ENCODE measurements at regions not wholly inside any gene's neighbourhood (a gene's known extent, or its start where the extent isn't known, plus 50 kb on each side); places are given as distances from the start of the nearest gene placed in this dataset.

DNA sequence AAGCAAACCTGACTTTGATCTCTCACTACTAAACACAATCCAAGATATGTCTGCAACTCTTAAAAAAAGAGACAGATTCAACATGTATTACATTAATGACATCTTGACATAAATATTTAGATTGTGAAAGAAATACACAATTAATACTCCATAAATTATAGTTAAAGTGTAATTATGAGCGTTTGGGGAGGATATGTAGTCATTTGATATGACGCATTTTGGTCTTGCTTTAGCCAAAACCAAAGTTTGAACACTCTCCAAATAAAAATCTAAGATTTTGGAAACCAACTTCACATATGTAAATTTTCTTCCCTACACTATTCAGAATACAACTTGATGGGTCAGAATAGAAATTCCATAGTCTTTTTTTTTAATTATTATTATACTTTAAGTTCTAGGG lies 1257.6 kb downstream of the SLC16A7 start:
- Histone ChIP-seq H3K4me1 (no peaks in the 10 kb centered on the region), H3K4me3 (no peak overlapping the region), H3K27ac (no peak overlapping the region), H3K9me3 (no peaks in the 10 kb centered on the region), H3K27me3 (no peaks in the 10 kb centered on the region), H3K36me3 (no peaks in the 10 kb centered on the region)
- WGBS, 2 donors, result 76 to 81% methylated on average over 2 of the region's 2 CpGs
- TF ChIP-seq POLR2A (IDR thresholded peaks at IDR 0.05), result no peak
- TF ChIP-seq, protein P1, sequence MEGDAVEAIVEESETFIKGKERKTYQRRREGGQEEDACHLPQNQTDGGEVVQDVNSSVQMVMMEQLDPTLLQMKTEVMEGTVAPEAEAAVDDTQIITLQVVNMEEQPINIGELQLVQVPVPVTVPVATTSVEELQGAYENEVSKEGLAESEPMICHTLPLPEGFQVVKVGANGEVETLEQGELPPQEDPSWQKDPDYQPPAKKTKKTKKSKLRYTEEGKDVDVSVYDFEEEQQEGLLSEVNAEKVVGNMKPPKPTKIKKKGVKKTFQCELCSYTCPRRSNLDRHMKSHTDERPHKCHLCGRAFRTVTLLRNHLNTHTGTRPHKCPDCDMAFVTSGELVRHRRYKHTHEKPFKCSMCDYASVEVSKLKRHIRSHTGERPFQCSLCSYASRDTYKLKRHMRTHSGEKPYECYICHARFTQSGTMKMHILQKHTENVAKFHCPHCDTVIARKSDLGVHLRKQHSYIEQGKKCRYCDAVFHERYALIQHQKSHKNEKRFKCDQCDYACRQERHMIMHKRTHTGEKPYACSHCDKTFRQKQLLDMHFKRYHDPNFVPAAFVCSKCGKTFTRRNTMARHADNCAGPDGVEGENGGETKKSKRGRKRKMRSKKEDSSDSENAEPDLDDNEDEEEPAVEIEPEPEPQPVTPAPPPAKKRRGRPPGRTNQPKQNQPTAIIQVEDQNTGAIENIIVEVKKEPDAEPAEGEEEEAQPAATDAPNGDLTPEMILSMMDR (IDR thresholded peaks at IDR 0.05), result no peak
- no peak for TF ChIP-seq EP300 (IDR thresholded peaks at IDR 0.05)
- no peak for DNase-seq (ENCODE audit: low spot score in 2 of 2)

DNA sequence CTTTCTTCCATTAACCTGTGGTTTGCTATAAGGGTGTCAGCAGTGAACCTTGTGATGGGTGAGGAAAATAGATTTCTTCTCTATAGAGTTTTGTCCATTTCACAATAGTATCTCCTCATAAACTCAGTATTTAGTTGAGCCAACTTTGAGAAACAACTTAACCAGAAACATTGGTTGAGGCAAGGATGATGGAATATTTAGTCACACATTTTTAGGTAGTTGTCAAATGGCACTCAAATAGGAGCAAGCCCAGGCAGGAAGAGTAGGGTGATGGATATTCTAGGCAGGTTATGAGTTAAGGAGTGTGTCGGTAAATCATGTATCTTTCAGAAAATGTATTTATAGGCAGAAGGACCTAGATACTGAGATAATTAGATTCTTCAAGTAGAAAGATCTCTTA lies 1267.6 kb downstream of the SLC16A7 start:
- Histone ChIP-seq H3K4me1 (no peaks in the 10 kb centered on the region), H3K36me3 (no peaks in the 10 kb centered on the region), H3K27me3 (no peaks in the 10 kb centered on the region), H3K27ac (no peak overlapping the region), H3K9me3 (no peaks in the 10 kb centered on the region), H3K4me3 (no peak overlapping the region)
- no peak for TF ChIP-seq POLR2A (IDR thresholded peaks at IDR 0.05)
- TF ChIP-seq, protein P1 (IDR thresholded peaks at IDR 0.05), result no peak
- TF ChIP-seq EP300 (IDR thresholded peaks at IDR 0.05), result no peak
- WGBS, 2 donors, result 95 to 97% methylated on average over 1 of the region's 1 CpG
- DNase-seq (ENCODE audit: low spot score in 2 of 2), result no peak

DNA sequence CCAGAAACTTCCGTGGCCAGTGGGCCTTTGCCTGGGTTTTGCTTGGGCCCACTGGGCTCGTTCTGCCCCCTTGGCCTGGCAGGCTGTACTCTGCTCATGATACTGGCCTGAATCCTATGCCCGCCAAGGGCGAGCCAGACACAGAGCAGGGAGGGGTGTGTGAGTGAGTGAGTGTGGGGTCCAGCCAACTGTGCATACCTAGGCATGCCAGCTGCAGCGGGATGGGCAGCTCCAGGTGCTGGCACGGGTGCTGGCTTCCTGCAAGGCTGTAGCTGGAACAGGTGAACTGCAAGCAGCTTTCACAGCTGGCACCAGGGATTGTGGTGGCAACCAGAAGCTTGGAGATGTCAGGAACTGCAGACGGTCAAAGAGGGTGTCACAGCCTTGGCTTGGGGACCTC lies 1276.4 kb downstream of the SLC16A7 start:
- no peak overlapping the region for H3K27ac ChIP-seq
- WGBS, 2 donors, result 84% methylated on average over 7 of the region's 7 CpGs
- no peaks in the 10 kb centered on the region for H3K27me3 ChIP-seq
- TF ChIP-seq, protein P1 (IDR thresholded peaks at IDR 0.05), result no peak
- TF ChIP-seq POLR2A (IDR thresholded peaks at IDR 0.05) (no peak), EP300 (IDR thresholded peaks at IDR 0.05) (no peak)
- H3K9me3 ChIP-seq, result no peaks in the 10 kb centered on the region
- no peaks in the 10 kb centered on the region for H3K36me3 ChIP-seq
- H3K4me3 ChIP-seq, result no peak overlapping the region
- no peak for DNase-seq (ENCODE audit: low spot score in 2 of 2)
- H3K4me1 ChIP-seq, result no peaks in the 10 kb centered on the region

DNA sequence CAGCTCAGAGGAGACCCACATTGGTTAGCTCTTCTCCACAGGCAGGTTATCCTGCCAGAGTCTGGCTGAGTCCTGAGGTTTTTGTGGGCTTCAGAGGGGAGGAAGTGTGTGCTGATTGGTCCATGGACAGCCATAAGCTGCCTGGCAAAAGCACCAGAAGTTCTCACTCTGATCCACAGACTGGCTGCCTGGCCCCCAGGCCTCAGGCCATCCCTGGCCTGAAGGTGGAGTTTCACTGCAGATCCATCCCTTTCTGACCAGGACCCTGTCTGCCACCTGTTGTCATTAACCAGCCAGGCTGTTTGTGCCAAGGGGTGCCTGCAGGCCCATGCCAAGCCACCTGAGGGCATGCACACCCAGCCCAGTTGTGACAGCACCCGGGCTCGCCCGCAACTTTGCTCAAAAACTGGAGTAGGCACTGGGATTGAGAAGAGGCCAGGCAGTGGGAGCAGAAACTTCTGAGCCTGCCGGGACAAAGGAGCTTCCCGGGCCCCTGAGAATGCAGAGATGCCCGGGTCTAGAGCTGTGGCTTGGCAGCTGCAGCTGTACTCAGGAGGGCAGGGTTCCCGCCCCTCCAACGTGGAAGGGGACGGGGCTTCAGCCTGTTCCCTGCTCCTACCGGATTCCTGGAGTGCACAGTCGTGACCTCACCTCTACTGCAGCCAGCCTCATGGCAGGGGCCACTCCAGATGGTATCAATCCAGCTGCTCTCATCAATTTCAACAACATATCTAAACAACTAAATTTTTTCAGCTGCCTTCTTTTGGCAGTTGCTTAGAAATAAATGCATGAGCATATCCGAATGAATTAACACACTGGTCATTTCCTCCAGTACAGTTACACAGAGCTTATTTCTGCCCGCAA lies 1277.3 kb downstream of the SLC16A7 start:
- Histone ChIP-seq H3K4me3 (no peak overlapping the region), H3K27ac (no peak overlapping the region), H3K4me1 (no peaks in the 10 kb centered on the region), H3K27me3 (no peaks in the 10 kb centered on the region), H3K9me3 (no peaks in the 10 kb centered on the region), H3K36me3 (no peaks in the 10 kb centered on the region)
- no peak for DNase-seq (ENCODE audit: low spot score in 2 of 2)
- TF ChIP-seq POLR2A (IDR thresholded peaks at IDR 0.05) (no peak), EP300 (IDR thresholded peaks at IDR 0.05) (no peak)
- TF ChIP-seq, protein P1 (IDR thresholded peaks at IDR 0.05), result no peak
- 68 to 80% methylated on average over 12 to 13 of the region's 13 CpGs for WGBS, 2 donors

DNA sequence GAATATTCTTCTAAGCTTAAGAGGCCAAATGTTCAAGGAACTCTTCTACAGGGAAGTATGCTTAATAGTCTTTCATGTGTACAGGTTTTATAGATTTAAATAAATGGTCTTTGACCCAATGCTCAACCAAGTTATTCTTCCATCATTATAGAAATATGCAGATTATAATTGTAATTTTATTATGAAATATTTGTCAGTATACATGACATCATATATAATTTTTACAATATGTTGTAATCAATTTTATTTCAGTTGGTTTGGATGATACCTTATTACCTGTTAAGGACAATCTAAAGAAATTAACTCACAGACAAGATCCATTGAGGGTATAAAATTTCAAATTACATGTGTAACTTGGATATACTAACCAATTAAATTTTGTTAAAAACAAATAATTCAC lies 1278.3 kb downstream of the SLC16A7 start:
- H3K4me3 ChIP-seq, result no peak overlapping the region
- no peak overlapping the region for H3K27ac ChIP-seq
- H3K27me3 ChIP-seq, result no peaks in the 10 kb centered on the region
- no peaks in the 10 kb centered on the region for H3K4me1 ChIP-seq
- no peaks in the 10 kb centered on the region for H3K36me3 ChIP-seq
- H3K9me3 ChIP-seq, result no peaks in the 10 kb centered on the region
- no peak for TF ChIP-seq POLR2A (IDR thresholded peaks at IDR 0.05)
- no peak for TF ChIP-seq EP300 (IDR thresholded peaks at IDR 0.05)
- TF ChIP-seq, protein P1 (IDR thresholded peaks at IDR 0.05), result no peak
- DNase-seq (ENCODE audit: low spot score in 2 of 2), result no peak
